NCI-H2227 treated with DMSO at 0.1 percent for 48 hours (cell line): ENCODE measurements at regions not wholly inside any gene's neighbourhood (a gene's known extent, or its start where the extent isn't known, plus 50 kb on each side); places are given as distances from the start of the nearest gene placed in this dataset.
"Not testable (repeated sequence)": the region's sequence is repeated elsewhere in the genome, so short reads cannot be mapped to it uniquely, and the experiment has no call there.

Experiments
- DNase-seq: peaks from one replicate; lab custom pipeline; 2025; lab: John Stamatoyannopoulos, UW

GRCh38 chr9:26163931-26164330 lies 485.7 kb upstream of the TUSC1 start:
- DNase-seq = no peak

GRCh38 chr9:26159575-26160392 lies 481.5 kb upstream of the TUSC1 start:
- DNase-seq = no peak

- no peak for DNase-seq
These were observed 480.4 kb upstream of the TUSC1 start for GRCh38 chr9:26158631-26159150.

GRCh38 chr9:26157411-26157810 lies 479.2 kb upstream of the TUSC1 start:
- no peak for DNase-seq

- no peak for DNase-seq
These were observed 474.1 kb upstream of the TUSC1 start for GRCh38 chr9:26152350-26152749.

GRCh38 chr9:26148128-26148527 lies 469.9 kb upstream of the TUSC1 start:
- DNase-seq = no peak

GRCh38 chr9:26145938-26146337 lies 467.7 kb upstream of the TUSC1 start:
- DNase-seq = no peak

GRCh38 chr9:26142631-26143030 lies 464.4 kb upstream of the TUSC1 start:
- DNase-seq = no peak

GRCh38 chr9:26142201-26142600 lies 464.0 kb upstream of the TUSC1 start:
- no peak for DNase-seq

- no peak for DNase-seq
These were observed 455.3 kb upstream of the TUSC1 start for GRCh38 chr9:26133537-26133936.

GRCh38 chr9:26132746-26133312 lies 454.6 kb upstream of the TUSC1 start:
- DNase-seq = no peak

- DNase-seq = no peak
These were observed 453.6 kb upstream of the TUSC1 start for GRCh38 chr9:26131886-26132285.

- no peak for DNase-seq
These were observed 451.0 kb upstream of the TUSC1 start for GRCh38 chr9:26129217-26129616.

GRCh38 chr9:26125693-26126092 lies 447.4 kb upstream of the TUSC1 start:
- DNase-seq = no peak

- not testable (repeated sequence) for DNase-seq
These were observed 437.8 kb upstream of the TUSC1 start for GRCh38 chr9:26116085-26116484.

GRCh38 chr9:26112724-26113123 lies 434.5 kb upstream of the TUSC1 start:
- DNase-seq = no peak

- DNase-seq = no peak
These were observed 408.2 kb upstream of the TUSC1 start for GRCh38 chr9:26086396-26086795.

GRCh38 chr9:26081847-26082246 lies 403.6 kb upstream of the TUSC1 start:
- no peak for DNase-seq

GRCh38 chr9:26078706-26079105 lies 400.5 kb upstream of the TUSC1 start:
- DNase-seq = no peak

- no peak for DNase-seq
These were observed 399.6 kb upstream of the TUSC1 start for GRCh38 chr9:26077860-26078259.

- DNase-seq = no peak
These were observed 389.4 kb upstream of the TUSC1 start for GRCh38 chr9:26067608-26068007.

GRCh38 chr9:26066237-26066636 lies 388.0 kb upstream of the TUSC1 start:
- DNase-seq = no peak

GRCh38 chr9:26061948-26062575 lies 383.8 kb upstream of the TUSC1 start:
- DNase-seq = no peak
